ENCODE measurements at regions not wholly inside any gene's neighbourhood (a gene's known extent, or its start where the extent isn't known, plus 50 kb on each side); places are given as distances from the start of the nearest gene placed in this dataset.

- CTCF ChIA-PET, result no interaction called here
- no peak for TF ChIP-seq EZH2 (IDR thresholded peaks at IDR 0.05; ENCODE audit: borderline replicate concordance, low read depth, low read length, poor library complexity, severe bottlenecking)
- TF ChIP-seq, protein P1, sequence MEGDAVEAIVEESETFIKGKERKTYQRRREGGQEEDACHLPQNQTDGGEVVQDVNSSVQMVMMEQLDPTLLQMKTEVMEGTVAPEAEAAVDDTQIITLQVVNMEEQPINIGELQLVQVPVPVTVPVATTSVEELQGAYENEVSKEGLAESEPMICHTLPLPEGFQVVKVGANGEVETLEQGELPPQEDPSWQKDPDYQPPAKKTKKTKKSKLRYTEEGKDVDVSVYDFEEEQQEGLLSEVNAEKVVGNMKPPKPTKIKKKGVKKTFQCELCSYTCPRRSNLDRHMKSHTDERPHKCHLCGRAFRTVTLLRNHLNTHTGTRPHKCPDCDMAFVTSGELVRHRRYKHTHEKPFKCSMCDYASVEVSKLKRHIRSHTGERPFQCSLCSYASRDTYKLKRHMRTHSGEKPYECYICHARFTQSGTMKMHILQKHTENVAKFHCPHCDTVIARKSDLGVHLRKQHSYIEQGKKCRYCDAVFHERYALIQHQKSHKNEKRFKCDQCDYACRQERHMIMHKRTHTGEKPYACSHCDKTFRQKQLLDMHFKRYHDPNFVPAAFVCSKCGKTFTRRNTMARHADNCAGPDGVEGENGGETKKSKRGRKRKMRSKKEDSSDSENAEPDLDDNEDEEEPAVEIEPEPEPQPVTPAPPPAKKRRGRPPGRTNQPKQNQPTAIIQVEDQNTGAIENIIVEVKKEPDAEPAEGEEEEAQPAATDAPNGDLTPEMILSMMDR (conservative IDR thresholded peaks at IDR 0.05; ENCODE audit: low read depth, low read length), result no peak
- Histone ChIP-seq H3K9me3 (ENCODE audit: low read depth, low read length, poor library complexity, severe bottlenecking) (peaks cover 38% of the 10 kb centered on the region), H3K4me3 (ENCODE audit: low read depth, low read length, poor library complexity, severe bottlenecking) (no peak overlapping the region), H3K4me1 (ENCODE audit: insufficient read depth, low read length, poor library complexity, severe bottlenecking) (no peaks in the 10 kb centered on the region), H3K36me3 (ENCODE audit: insufficient read depth, low read length, poor library complexity, severe bottlenecking) (no peaks in the 10 kb centered on the region), H3K27ac (ENCODE audit: low read depth, low read length, poor library complexity, severe bottlenecking) (no peak overlapping the region), H3K27me3 (replicated peaks; ENCODE audit: insufficient read depth, low read depth, low read length, poor library complexity) (no peaks in the 10 kb centered on the region)
- intact Hi-C loops (cut with micrococcal nuclease; ENCODE audit: unreplicated experiment), result no loop called here
- no TSS peak for BruUV-seq (replicated peaks)
- POLR2A ChIA-PET (ENCODE audit: low non-redundant PET), result no interaction called here
- no peak for DNase-seq (ENCODE audit: low spot score)
Measured at GRCh38 chr7:63927261-63927660, 71.4 kb upstream of the ZNF722 start.

DNA sequence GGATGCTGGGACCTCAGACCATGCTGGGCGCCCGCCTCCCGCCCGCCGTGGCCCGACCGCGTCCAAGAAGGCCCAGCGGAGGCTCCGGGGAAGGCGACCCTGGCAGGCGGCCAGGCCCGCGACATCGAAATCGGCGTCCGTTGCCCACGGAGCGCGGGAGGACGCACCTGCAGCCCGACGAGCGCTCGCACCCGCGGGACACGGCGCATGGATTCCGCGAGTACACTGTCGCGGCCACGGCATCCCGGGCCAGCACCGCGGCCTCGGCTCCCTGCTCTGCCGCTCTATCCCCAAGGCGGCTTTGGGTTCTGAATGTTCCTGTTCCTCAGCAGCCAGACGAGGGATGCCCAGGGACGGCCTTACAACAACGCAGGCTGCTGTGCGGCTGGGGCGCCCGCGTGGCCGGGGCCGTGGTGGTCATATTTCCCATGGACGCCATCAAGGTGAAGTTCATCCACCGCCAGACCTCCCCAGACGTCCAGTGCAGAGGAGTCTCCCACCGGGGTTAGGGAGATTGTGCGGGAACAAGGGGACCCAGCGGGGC, 67.5 kb upstream of the ZNF722 start:
- ChIA-PET POLR2A (ENCODE audit: low non-redundant PET) (no interaction called here), CTCF (no interaction called here)
- no peaks in the 10 kb centered on the region for H3K27me3 ChIP-seq (replicated peaks; ENCODE audit: insufficient read depth, low read depth, low read length, poor library complexity)
- BruUV-seq (replicated peaks), result no TSS peak
- intact Hi-C loops (cut with micrococcal nuclease; ENCODE audit: unreplicated experiment), result no loop called here
- no peak overlapping the region for H3K27ac ChIP-seq (ENCODE audit: low read depth, low read length, poor library complexity, severe bottlenecking)
- no peaks in the 10 kb centered on the region for H3K36me3 ChIP-seq (ENCODE audit: insufficient read depth, low read length, poor library complexity, severe bottlenecking)
- TF ChIP-seq EZH2 (IDR thresholded peaks at IDR 0.05; ENCODE audit: borderline replicate concordance, low read depth, low read length, poor library complexity, severe bottlenecking), result no peak
- TF ChIP-seq, protein P1 (conservative IDR thresholded peaks at IDR 0.05; ENCODE audit: low read depth, low read length), result no peak
- DNase-seq (ENCODE audit: low spot score), result no peak
- H3K9me3 ChIP-seq (ENCODE audit: low read depth, low read length, poor library complexity, severe bottlenecking), result peaks cover 29% of the 10 kb centered on the region
- H3K4me1 ChIP-seq (ENCODE audit: insufficient read depth, low read length, poor library complexity, severe bottlenecking), result no peaks in the 10 kb centered on the region
- H3K4me3 ChIP-seq (ENCODE audit: low read depth, low read length, poor library complexity, severe bottlenecking), result no peak overlapping the region

- intact Hi-C loops (cut with micrococcal nuclease; ENCODE audit: unreplicated experiment), result no loop called here
- no peaks in the 10 kb centered on the region for H3K27me3 ChIP-seq (replicated peaks; ENCODE audit: insufficient read depth, low read depth, low read length, poor library complexity)
- no peak overlapping the region for H3K4me3 ChIP-seq (ENCODE audit: low read depth, low read length, poor library complexity, severe bottlenecking)
- H3K4me1 ChIP-seq (ENCODE audit: insufficient read depth, low read length, poor library complexity, severe bottlenecking), result no peaks in the 10 kb centered on the region
- H3K27ac ChIP-seq (ENCODE audit: low read depth, low read length, poor library complexity, severe bottlenecking), result no peak overlapping the region
- TF ChIP-seq, protein P1 (conservative IDR thresholded peaks at IDR 0.05; ENCODE audit: low read depth, low read length), result no peak
- no peak for TF ChIP-seq EZH2 (IDR thresholded peaks at IDR 0.05; ENCODE audit: borderline replicate concordance, low read depth, low read length, poor library complexity, severe bottlenecking)
- BruUV-seq (replicated peaks), result no TSS peak
- DNase-seq (ENCODE audit: low spot score), result no peak
- ChIA-PET CTCF (no interaction called here), POLR2A (ENCODE audit: low non-redundant PET) (no interaction called here)
- H3K36me3 ChIP-seq (ENCODE audit: insufficient read depth, low read length, poor library complexity, severe bottlenecking), result no peaks in the 10 kb centered on the region
- H3K9me3 ChIP-seq (ENCODE audit: low read depth, low read length, poor library complexity, severe bottlenecking), result peaks cover 36% of the 10 kb centered on the region
Measured at GRCh38 chr7:63931985-63932577, 66.6 kb upstream of the ZNF722 start.
